Esophagus squamous epithelium (tissue), 5 donors: ENCODE measurements at regions not wholly inside any gene's neighbourhood (a gene's known extent, or its start where the extent isn't known, plus 50 kb on each side); places are given as distances from the start of the nearest gene placed in this dataset.
A peak's percentile ranks its signal among the peaks of the same experiment; 100 is the strongest.

Experiments used
- DNase-seq: peaks from one replicate; lab custom pipeline; 2025; lab: John Stamatoyannopoulos, UW
- H3K27ac ChIP-seq, 4 donors: fragments of 200-600 bp; sonication (generic); one replicate each; pipeline ENCODE4 v1.5.1; 2016 to 2019; ENCODE audit warnings: mild to moderate bottlenecking in 1 of 4
- H3K27me3 ChIP-seq, 4 donors: fragments of 200-600 bp; sonication (generic); 1 replicate in 3 of 4; 2 replicates in 1 of 4; pipeline versions ENCODE4 v1.5.1 to v1.6.0; 2017 to 2021; ENCODE audit warnings: antibody characterized with exemption in 1 of 4
- H3K36me3 ChIP-seq, 3 donors: fragments of 200-600 bp; sonication (generic); one replicate each; pipeline ENCODE4 v1.5.1; 2016 to 2019
- H3K4me1 ChIP-seq, 3 donors: fragments of 200-600 bp; sonication (generic); one replicate each; pipeline ENCODE4 v1.5.1; 2017 to 2019
- H3K4me3 ChIP-seq, 4 donors: fragments of 200-600 bp; sonication (generic); 1 replicate in 3 of 4; 2 replicates in 1 of 4; pipeline ENCODE4 v1.5.1; 2016 to 2019; ENCODE audit warnings: mild to moderate bottlenecking in 2 of 4, moderate library complexity in 1 of 4
- H3K9me3 ChIP-seq, 3 donors: fragments of 200-600 bp; sonication (generic); one replicate each; pipeline ENCODE4 v1.5.1; 2016 to 2019
- POLR2A ChIP-seq, 4 donors: fragments of 450-650 bp; IDR thresholded peaks; one replicate each; pipeline ENCODE4 v1.6.1; 2017; ENCODE audit warnings: antibody characterized with exemption in 4 of 4, mild to moderate bottlenecking in 4 of 4, moderate library complexity in 3 of 4
- WGBS, 2 donors: methylation state at CpG; one replicate each; pipeline ENCODE4 v1.1.5; 2018; 5-methylcytosine and 5-hydroxymethylcytosine counted together
- intact Hi-C: fragments of 100-400 bp; cut with DNase I; formaldehyde crosslinking; loops from one replicate; pipeline ENCODE4 v1.15.0; 2022
- TF ChIP-seq, protein P1 (sequence below), 6 experiments: fragments of 450-650 bp in 4 of 6; fragments of 200-600 bp in 2 of 6; sonication (generic) in 2 of 6; IDR thresholded peaks; one replicate each; pipeline ENCODE4 v1.5.1; 2016 to 2019; ENCODE audit warnings: antibody characterized with exemption in 6 of 6, mild to moderate bottlenecking in 4 of 6, moderate library complexity in 4 of 6
- donor health status: DM: yes; HTN: yes; CAD: no.

- no peak overlapping the region for H3K4me3 ChIP-seq
- no peak overlapping the region for H3K27ac ChIP-seq
- no peak for DNase-seq
- no peaks in the 10 kb centered on the region for H3K27me3 ChIP-seq
- H3K9me3 ChIP-seq: no peaks in the 10 kb centered on the region
- TF ChIP-seq, protein P1, sequence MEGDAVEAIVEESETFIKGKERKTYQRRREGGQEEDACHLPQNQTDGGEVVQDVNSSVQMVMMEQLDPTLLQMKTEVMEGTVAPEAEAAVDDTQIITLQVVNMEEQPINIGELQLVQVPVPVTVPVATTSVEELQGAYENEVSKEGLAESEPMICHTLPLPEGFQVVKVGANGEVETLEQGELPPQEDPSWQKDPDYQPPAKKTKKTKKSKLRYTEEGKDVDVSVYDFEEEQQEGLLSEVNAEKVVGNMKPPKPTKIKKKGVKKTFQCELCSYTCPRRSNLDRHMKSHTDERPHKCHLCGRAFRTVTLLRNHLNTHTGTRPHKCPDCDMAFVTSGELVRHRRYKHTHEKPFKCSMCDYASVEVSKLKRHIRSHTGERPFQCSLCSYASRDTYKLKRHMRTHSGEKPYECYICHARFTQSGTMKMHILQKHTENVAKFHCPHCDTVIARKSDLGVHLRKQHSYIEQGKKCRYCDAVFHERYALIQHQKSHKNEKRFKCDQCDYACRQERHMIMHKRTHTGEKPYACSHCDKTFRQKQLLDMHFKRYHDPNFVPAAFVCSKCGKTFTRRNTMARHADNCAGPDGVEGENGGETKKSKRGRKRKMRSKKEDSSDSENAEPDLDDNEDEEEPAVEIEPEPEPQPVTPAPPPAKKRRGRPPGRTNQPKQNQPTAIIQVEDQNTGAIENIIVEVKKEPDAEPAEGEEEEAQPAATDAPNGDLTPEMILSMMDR (IDR thresholded peaks at IDR 0.05): no peak
- TF ChIP-seq POLR2A (IDR thresholded peaks at IDR 0.05): no peak
- 20 to 39% methylated on average over 2 of the region's 2 CpGs for WGBS, 2 donors
- no peaks in the 10 kb centered on the region for H3K36me3 ChIP-seq
- no peaks in the 10 kb centered on the region for H3K4me1 ChIP-seq
- intact Hi-C loops: no loop called here
Observed at GRCh38 chr12:77161944-77162343, 96.6 kb upstream of the E2F7 start.

DNA sequence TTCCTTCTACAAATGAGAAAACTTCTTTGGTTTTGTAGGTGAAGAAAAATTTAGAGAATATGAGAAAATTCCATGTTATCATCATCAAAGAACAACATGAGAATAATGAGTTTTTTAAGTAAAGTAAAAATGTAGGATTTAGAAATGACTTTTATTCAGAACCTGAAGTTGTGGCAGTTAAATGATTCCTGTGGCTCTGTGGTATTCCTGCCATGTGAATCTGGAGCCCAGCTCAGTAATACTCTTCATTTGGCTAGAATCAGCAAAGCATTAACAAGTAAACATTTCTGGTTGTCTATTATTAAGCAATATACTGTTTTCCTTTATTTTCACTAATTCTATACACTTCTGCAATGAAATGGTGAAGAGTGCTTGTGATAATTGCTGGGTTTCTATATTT is 95.6 kb upstream of the E2F7 start:
- Histone ChIP-seq H3K4me3 (no peak overlapping the region), H3K36me3 (no peaks in the 10 kb centered on the region), H3K4me1 (no peaks in the 10 kb centered on the region), H3K9me3 (no peaks in the 10 kb centered on the region), H3K27ac (no peak overlapping the region), H3K27me3 (no peaks in the 10 kb centered on the region)
- TF ChIP-seq POLR2A (IDR thresholded peaks at IDR 0.05): no peak
- TF ChIP-seq, protein P1 (IDR thresholded peaks at IDR 0.05): no peak
- no peak for DNase-seq
- intact Hi-C loops: no loop called here

GRCh38 chr12:77153706-77154105 is 88.3 kb upstream of the E2F7 start:
- Histone ChIP-seq H3K4me3 (no peak overlapping the region), H3K9me3 (no peaks in the 10 kb centered on the region), H3K4me1 (no peaks in the 10 kb centered on the region), H3K36me3 (no peaks in the 10 kb centered on the region), H3K27ac (no peak overlapping the region), H3K27me3 (no peaks in the 10 kb centered on the region)
- 79 to 80% methylated on average over 3 of the region's 3 CpGs for WGBS, 2 donors
- DNase-seq: no peak
- intact Hi-C loops: no loop called here
- TF ChIP-seq, protein P1 (IDR thresholded peaks at IDR 0.05): no peak
- TF ChIP-seq POLR2A (IDR thresholded peaks at IDR 0.05): no peak

GRCh38 chr12:77152623-77153193 is 87.3 kb upstream of the E2F7 start:
- DNase-seq: no peak
- intact Hi-C loops: no loop called here
- no peak overlapping the region for H3K27ac ChIP-seq
- H3K27me3 ChIP-seq: no peaks in the 10 kb centered on the region
- no peak overlapping the region for H3K4me3 ChIP-seq
- H3K36me3 ChIP-seq: no peaks in the 10 kb centered on the region
- WGBS, 2 donors: 4 to 6% methylated on average over 2 of the region's 2 CpGs
- TF ChIP-seq POLR2A (IDR thresholded peaks at IDR 0.05): no peak
- TF ChIP-seq, protein P1 (IDR thresholded peaks at IDR 0.05): peak in 5 of 6 experiments; percentile 21 to 51 (median 34)
- H3K9me3 ChIP-seq: no peaks in the 10 kb centered on the region
- no peaks in the 10 kb centered on the region for H3K4me1 ChIP-seq

- Histone ChIP-seq H3K27me3 (no peaks in the 10 kb centered on the region), H3K4me1 (no peaks in the 10 kb centered on the region), H3K36me3 (no peaks in the 10 kb centered on the region), H3K27ac (no peak overlapping the region), H3K9me3 (no peaks in the 10 kb centered on the region), H3K4me3 (no peak overlapping the region)
- TF ChIP-seq POLR2A (IDR thresholded peaks at IDR 0.05): no peak
- TF ChIP-seq, protein P1 (IDR thresholded peaks at IDR 0.05): no peak
- intact Hi-C loops: no loop called here
- no peak for DNase-seq
- 43 to 54% methylated on average over 4 of the region's 4 CpGs for WGBS, 2 donors
Observed at GRCh38 chr12:77151030-77151429, 85.7 kb upstream of the E2F7 start.
